GM11168 (cell line): ENCODE measurements at regions not wholly inside any gene's neighbourhood (a gene's known extent, or its start where the extent isn't known, plus 50 kb on each side); places are given as distances from the start of the nearest gene placed in this dataset.
"Not testable (repeated sequence)": the region's sequence is repeated elsewhere in the genome, so short reads cannot be mapped to it uniquely, and the experiment has no call there.

Source experiments
- in situ Hi-C: fragments of 300-500 bp; cut with MboI; formaldehyde crosslinking; loops from one replicate; pipeline ENCODE4 v1.12.0; 2022; ENCODE audit warnings: low sequenced_read_pairs; ENCODE audit not compliant: unreplicated experiment

DNA sequence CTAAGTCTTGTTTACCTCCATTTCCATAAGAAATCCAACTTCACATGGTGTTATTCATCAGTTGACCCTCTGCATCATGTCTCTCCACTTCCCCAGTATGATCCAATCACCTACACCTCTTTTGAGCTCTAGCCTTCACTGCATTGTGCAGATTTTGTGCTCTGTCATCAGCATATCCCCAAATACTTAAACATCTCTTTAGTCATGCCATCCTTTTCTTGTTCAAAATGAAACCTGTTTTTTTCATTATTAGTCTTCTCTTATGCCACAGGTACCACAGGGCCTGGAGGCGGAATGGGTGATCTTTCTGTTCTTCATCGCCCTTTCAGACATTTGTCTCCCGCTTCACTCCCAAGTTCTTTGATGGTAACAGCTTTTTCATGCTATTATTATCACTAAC, 382.7 kb upstream of the GALNTL6 start:
- in situ Hi-C loops: no loop called here

DNA sequence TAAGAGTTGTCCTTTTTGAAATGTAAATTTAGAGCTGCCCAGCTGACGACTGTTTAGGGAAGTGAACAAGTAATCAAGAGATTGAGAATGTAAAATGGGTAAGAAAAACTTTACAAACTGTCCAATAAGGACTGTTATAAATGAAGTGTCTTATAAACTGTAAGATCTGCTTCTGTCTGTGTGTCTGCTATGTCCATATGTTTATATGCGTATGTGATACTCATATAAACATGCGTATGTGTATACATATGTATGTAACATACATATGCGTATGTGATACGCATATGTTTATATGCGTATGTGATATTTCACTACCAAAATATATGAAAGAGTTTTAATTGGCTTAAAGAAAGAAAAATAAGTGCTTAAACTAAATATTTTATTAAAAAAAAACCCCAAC, 416.0 kb upstream of the GALNTL6 start:
- in situ Hi-C loops: no loop called here

DNA sequence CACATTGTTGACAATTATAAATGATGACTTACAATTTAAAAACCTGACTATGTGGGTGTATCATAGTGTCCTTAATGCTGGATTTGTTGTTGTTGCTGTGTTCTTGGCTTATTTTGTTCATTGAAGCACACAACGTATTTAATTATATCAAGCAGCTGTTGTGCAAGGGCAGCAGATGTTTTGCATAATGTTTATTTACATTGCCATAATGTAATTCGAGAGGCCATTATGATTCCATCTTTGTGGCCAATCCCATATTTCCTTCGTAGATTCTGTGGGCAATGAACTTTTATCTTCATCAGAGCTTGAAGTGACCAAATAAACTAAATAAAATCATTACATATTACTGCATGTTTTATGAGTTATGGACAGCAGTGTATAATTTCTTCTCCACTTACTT, 422.6 kb upstream of the GALNTL6 start:
- in situ Hi-C loops: no loop called here

DNA sequence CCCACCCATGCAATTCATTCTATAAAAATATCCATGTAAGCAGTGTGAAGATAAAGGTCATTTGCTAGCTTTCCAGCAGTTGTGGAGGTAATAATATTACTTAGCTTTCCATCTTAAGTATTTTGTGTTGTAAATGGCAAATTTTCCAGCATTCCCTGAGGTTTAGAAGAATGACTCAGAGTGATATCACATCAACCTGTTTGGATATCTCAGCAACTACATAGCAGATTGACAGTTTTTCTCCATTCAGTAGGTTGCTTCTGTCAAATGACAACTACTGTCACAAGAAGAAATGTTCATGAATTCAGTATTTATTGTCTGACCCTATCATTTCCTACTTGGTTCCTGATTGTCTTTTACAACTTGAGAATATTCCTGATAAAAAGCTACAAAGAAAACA, 434.9 kb upstream of the GALNTL6 start:
- in situ Hi-C loops: no loop called here

DNA sequence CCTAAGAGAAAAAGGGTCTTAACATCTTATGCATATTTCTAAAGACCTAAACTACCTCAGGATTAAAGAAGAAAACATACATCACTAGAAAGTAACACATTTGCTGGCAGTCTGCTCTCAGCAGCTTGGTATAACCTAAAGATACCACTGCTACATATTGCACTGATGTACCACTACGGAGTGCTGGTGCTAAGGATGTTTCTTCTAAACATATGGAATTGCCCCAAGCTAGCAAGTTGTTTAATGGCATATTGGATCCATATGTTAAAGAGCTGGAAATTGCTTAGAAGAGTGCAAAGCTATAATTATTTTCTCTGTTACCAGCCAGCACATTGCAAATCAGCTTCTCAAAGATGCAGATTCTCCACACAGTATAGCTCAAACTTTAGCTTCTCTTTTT, 436.5 kb upstream of the GALNTL6 start:
- in situ Hi-C loops: no loop called here

DNA sequence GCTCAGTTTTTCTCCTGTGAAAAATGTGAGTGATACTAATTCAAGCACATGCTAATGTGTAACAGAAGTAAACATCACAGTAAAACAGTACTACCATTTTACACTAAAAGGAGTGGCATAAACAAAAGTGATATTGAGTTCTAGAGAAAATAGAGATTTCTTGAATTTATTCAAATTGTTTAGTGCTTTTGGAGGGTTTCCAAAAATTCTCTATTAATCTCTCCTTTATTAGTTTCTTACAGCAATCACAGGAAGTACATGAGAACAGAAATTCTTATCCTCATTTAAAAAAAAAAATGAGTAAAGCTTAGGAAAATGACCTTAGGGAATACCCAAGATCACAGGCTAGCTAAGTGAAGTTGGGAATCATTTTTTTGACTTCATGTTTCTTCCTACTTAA, 459.7 kb upstream of the GALNTL6 start:
- in situ Hi-C loops: no loop called here

DNA sequence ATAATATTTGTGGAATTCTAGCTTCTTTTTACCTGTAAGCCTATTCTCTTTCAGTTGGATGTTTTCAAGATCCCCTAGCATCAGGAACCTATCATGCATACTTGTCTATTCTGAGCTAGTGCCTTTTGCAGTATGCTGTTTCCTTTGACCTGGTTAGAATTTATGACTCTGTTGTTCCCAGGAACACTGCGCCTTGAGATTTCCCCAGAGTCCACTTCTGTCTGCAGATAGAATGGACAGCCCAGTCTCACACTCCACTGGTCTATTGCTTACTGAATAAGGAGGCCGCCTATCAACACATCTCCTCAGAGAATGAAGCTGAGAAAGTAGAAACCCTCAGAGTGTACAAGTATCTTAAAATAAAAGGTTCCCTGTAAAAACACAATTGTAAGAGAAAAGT, 465.1 kb upstream of the GALNTL6 start:
- in situ Hi-C loops: no loop called here

DNA sequence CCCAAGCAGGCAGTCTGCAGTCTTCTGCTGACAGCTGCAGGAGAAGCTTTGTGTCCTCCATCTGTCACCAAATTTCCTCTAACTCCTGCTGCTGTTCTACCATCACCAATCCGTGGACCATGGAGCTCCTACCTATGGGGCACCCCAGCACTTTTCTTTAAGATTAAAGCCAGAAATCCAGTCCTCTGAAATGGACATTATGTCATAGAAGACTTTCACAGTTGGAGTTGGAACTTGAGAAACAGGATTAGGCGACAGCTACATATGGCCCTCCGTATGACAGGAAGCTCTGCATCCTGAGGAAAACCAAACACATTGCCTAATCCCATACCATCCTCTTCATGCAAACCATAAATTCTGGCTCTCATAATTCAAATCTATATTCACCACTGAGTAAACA, 470.6 kb upstream of the GALNTL6 start:
- in situ Hi-C loops: no loop called here

DNA sequence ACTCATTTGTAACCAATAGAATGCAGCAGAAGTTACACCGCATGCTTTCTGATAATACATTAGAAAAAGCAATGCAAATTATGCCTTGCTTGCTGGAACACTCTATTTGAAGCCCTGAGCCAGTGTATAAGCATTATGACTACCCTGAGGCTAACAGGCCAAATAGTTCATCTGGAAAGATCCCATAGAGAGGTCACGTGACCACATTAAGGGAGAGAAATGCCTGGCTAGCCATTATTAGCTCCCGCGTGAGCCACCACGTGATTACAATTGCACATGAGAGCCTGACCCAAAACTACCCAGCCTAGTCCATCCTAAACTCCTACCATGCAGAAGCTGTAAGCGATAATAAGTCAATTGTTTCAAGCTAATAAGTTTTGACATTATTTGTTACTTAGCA, 472.9 kb upstream of the GALNTL6 start:
- in situ Hi-C loops: no loop called here

DNA sequence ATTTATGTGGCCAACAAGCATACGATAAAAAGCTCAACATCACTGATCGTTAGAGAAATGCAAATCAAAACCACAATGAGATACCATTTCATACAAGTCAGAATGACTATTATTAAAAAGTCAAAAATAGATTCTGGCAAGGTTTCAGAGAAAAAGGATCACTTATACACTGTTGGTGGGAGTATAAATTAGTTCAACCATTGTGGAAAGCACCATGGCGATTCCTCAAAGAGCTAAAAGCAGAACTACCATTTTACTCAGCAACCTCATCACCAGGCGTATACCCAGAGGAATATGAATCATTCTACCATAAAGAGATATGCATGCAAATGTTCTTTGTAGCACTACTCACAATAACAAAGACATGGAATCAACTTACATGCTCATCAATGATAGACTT, 478.7 kb upstream of the GALNTL6 start:
- in situ Hi-C loops: no loop called here

DNA sequence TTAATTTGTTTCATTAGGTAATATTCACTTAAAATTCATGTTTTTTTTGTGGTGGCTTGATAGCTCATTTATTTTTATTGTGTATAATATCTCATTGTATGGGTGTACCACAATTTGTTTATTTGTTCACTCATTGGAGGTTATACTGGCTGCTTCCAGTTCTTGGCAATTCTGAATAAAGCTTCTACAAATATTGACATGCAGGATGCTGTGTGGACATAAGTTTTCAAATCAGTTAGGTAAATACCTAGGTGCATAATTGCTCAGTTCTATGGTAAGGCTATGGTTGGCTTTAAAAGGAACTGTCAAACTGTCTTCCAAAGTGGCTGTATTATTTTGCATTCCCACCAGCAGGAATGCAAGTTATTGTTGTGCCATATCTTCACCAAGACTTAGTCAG, 504.5 kb upstream of the GALNTL6 start:
- in situ Hi-C loops: no loop called here

DNA sequence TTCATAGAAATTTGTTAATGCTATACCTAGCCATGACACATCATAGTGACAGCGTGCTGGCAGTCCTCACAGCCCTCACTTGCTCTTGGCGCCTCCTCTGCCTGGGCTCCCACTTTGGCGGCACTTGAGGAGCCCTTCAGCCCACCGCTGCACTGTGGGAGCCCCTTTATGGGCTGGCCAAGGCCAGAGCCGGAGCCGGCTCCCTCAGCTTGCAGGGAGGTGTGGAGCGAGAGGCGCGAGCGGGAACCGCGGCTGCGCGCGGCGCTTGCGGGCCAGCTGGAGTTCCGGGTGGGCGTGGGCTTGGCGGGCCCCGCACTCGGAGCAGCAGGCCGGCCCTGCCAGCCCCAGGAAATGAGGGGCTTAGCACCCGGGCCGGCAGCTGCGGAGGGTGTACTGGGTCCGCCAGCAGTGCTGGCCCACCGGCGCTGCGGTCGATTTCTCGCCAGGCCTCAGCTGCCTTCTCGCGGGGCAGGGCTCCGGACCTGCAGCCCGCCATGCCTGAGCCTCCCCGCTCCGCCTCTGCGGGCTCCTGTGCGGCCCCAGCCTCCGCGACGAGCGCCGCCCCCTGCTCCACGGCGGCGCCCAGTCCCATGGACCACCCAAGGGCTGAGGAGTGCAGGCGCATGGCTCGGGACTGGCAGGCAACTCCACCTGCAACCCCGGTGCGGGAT, 515.0 kb upstream of the GALNTL6 start:
- in situ Hi-C loops: not testable (repeated sequence)

DNA sequence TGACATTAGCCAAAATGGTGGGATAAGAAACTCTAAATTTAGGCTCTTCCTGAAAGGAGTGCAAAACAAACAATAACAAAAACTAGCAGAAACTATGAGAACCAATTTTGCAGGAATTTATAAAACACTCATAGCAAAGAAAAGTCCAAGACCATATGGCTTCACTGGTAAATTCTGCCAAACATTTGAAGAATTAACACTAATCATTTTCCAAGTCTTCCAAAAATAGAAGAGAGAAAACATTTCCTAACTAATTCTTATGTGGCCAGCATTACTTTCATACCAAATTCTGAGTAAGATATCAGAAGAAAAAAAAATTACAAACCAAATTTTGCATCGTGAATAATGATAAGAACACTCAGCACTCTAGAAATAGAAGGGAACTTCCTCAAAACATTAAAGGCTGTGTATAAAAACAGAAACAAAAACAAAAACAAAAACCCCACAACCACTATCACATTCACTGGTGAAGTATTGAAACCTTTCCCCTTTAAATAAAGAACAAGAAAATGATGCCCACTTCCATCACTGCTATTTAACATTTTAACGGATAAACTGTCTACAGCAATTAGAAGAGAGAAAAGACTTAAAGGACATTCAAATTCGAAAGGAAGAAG, 524.3 kb upstream of the GALNTL6 start:
- in situ Hi-C loops: no loop called here

DNA sequence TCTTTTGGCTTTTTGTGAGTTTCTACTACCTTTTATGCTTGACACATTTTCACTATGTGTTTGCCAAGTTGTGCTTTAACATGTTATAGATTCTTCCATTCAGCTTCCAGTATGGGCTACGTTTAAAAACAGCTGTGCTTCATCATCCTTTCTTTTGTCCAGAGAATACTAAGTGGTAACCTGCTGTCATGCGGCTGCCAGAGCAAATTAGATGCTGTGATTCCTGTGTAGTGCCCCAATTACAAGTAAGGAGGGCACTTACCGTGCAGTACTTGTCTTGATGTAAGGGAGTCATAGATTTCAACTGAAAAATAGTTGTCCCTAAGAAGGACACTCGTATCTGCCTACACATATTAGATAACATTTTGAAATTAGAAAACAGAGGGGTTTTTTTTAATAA, 531.8 kb upstream of the GALNTL6 start:
- in situ Hi-C loops: no loop called here

DNA sequence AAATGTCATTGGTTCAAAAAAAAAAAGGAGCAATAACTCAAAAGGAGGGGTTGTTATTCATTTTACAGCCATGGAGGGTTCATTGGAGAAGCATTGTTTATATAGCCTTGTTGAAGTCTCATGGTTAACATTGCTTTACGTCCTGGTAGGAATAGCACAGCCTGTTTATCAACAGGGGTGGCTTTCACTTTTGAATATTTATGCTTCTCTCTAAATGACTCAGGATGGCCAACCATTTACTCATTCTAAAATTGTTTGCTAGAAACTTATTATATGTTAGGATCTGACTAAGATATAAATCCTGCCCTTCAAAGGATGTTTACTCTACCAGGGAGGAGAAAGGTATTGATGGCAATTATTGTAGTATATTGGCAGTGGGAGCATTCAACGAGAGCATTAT, 534.1 kb upstream of the GALNTL6 start:
- in situ Hi-C loops: no loop called here

DNA sequence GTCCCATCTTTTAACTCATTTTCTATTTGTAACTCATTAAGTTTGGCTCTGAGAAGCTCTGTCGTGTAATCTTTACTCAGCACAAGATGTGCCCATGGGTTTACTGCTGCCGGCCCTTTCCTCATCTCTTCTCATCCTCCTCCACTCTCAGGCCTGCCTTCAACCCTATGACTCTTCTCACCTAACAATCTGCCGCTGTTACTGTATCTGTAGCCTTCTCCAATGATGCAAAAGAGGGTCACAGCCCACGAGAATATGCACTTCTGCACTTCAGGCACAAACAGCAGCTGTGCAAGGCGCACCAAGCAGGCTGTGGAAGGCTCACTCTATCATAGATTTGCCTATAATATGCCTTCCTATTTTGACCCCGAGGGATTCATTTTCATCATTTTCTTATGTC, 546.5 kb upstream of the GALNTL6 start:
- in situ Hi-C loops: no loop called here

DNA sequence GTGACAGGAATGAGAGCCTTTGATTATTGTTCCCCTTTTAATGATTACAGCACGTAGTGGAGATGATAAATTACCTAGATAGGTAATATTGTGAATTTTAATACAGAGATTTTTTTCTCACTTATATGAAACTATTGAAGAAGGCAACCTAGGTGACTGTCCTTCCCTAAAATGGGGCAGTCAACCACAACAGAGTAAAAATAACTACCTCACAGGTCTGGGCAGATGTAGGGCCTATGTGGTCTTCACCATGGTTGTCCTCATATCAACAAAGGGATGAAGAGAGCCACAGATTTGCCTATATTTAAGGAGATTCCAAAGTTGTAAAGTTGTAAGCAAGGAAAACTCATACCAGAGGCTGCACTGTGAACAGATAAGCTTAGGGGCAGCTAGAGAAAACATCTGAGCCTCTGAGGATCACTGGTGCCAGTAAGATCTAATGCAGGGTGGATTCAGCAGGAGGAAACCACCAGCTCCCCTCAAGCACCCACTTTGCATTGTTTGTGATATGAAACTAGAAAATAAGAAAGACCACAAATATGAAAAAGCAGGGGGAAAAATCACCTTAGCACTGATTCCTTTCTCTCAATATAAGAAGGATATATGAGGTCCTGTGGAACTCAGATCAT, 547.9 kb upstream of the GALNTL6 start:
- in situ Hi-C loops: no loop called here

DNA sequence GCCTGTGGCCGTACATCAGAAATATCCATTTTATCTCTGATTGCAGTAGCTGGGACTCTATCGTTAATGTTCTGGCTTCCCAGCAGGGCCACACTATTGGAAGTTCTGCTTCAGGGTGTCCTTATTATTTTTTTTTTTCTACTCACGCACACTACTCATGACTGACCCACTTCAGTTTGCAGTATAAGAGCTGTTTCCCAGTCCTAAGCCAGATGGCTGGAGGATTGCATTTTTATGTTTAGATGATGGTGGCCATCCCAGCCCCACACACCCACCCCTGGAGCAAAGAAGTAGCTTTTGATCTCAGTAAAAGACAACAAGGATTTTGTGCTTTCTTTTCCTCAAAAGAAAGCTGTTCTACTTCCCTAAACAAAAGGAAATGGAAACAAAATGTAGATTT, 557.0 kb upstream of the GALNTL6 start:
- in situ Hi-C loops: no loop called here

DNA sequence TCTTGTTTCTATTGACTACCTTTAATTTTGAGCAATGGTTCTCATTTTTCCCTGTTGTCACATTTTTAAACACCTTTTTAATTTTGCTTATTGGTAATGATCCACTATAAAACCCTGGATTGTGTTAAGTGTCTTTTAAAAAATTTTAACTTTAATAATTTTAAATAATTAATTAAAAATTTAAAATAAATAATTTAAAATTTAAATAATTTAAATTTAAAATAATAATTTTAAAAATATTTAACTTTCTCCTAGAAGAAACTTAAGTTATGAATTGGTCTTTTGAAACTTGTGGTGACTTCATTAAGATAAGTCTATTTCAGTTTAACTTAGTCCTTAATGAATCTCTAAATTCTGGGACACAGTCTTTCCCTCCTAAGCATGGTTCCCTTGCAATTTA, 566.3 kb upstream of the GALNTL6 start:
- in situ Hi-C loops: no loop called here

DNA sequence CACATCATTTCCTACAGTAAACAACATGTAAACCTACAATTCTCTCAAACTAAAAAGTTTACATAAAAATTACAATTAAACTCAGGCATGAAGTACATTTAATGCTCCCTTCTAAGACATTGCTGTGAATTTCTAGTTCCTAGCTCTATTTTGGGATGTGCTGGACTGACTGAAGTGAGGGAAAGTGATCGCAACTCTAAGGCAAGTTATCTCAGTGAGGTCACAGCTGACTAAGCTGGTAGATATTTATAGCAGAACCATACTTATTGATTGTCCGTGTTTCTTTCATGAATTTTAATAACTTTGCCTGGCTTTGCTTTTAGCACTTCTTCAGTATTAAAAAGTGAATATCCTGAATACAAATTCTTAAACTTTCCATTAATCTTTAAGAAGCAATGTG, 570.4 kb upstream of the GALNTL6 start:
- in situ Hi-C loops: no loop called here

DNA sequence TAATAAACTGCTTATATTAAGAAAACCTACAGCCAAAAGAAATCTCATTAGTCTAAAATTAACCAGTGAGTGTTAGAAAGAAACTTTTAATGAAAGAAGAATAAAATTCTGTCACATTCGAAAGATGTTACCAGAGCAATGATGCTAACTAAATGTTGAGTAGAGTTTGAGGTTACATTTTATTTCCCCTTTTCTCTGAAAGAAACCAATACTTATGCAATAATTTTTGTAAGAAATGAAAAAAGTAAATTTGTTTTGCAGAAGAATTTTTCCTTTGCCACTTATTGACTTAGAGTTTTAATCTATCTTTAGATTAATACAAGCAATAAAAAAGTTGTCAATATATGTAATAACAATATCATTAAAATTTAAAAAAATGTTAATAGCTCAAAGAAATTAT, 574.0 kb upstream of the GALNTL6 start:
- in situ Hi-C loops: no loop called here

DNA sequence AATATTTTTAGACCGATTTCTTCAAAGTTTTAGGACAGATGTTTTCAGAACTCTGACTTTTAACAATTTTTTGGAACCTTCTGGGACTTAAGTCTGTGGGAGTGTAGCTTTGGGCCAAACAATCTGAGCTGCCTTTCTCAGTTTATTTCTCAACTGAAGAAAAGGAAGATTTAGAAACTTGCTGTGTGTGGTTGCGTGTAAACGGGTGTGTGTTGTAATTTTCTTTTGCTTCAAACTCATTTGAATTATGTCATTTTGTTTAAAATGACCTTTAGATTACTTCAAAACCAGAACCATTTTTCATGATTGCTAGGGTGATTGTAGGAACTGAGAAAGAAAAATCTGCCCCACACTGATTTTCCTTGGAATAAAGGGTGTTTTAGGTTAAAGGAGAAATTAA, 577.7 kb upstream of the GALNTL6 start:
- in situ Hi-C loops: no loop called here
